ENCODE measurements at regions not wholly inside any gene's neighbourhood (a gene's known extent, or its start where the extent isn't known, plus 50 kb on each side); places are given as distances from the start of the nearest gene placed in this dataset.

DNA sequence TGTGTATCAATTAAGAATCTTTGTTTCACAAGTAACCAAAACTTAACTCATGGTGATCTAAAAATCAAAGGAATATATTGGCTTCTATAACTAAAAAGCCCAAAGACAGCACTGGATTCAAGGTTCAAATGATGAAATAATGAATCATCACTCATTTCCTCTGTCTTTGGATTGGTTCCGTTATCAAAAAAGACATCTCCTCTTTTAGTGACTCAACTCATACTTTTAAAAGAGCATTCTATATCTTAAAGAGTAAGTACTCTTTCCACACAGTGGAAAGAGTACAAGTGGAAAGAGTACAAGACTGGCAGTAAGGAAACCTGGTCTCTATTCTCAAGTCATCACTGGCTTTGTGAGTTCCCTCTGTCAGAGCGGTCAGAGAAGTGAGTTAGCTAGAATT is 141.4 kb upstream of the NMUR2 start:
- no peaks in the 10 kb centered on the region for H3K9me3 ChIP-seq (ENCODE audit: control insufficient read depth, low read length, poor library complexity, severe bottlenecking)
- Mint-ChIP-seq H3K4me3 (no peak overlapping the region), H3K27ac (no peak overlapping the region), H3K4me1 (no peaks in the 10 kb centered on the region), H3K27me3 (peaks cover 28% of the 10 kb centered on the region), H3K36me3 (ENCODE audit: low read depth) (no peaks in the 10 kb centered on the region)
- DNase-seq, result no peak
- ATAC-seq, result no peak

- H3K36me3 Mint-ChIP-seq (ENCODE audit: low read depth), result no peaks in the 10 kb centered on the region
These were observed 142.1 kb upstream of the NMUR2 start for GRCh38 chr5:152547202-152547601.

GRCh38 chr5:152549709-152550108 is 144.6 kb upstream of the NMUR2 start:
- ATAC-seq, result no peak

More at GRCh38 chr5:152547202-152547601, 142.1 kb upstream of the NMUR2 start:
- H3K9me3 ChIP-seq (ENCODE audit: control insufficient read depth, low read length, poor library complexity, severe bottlenecking), result no peaks in the 10 kb centered on the region
- H3K4me3 Mint-ChIP-seq, result no peak overlapping the region
- DNase-seq (no peak), ATAC-seq (no peak)
- no peak overlapping the region for H3K27ac Mint-ChIP-seq
- H3K4me1 Mint-ChIP-seq, result no peaks in the 10 kb centered on the region
- H3K27me3 Mint-ChIP-seq, result peaks cover 25% of the 10 kb centered on the region

DNA sequence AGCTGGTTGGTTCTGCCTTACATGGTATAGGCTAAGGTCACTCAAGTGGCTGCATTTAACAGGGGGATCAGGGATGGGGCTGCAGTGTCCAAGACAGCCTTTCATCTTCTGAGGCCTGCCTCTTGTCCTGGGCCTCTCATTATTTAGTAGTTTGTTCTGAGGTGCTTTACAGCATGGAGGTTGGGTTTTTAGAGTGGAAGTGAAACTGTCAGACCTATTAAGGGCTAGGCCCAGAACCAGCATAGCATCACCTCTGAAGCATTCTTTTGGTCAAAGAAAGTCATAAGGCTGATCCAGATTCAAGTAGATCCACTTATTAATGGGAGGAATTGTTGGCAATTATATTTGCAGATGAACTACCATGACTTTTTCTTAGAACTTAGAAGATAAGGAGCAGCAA is 146.0 kb upstream of the NMUR2 start:
- Mint-ChIP-seq H3K36me3 (ENCODE audit: low read depth) (no peaks in the 10 kb centered on the region), H3K27me3 (peaks cover 4% of the 10 kb centered on the region), H3K27ac (no peak overlapping the region), H3K4me1 (no peaks in the 10 kb centered on the region), H3K4me3 (no peak overlapping the region)
- DNase-seq (no peak), ATAC-seq (no peak)
- H3K9me3 ChIP-seq (ENCODE audit: control insufficient read depth, low read length, poor library complexity, severe bottlenecking), result no peaks in the 10 kb centered on the region

More at GRCh38 chr5:152549709-152550108, 144.6 kb upstream of the NMUR2 start:
- no peaks in the 10 kb centered on the region for H3K9me3 ChIP-seq (ENCODE audit: control insufficient read depth, low read length, poor library complexity, severe bottlenecking)
- H3K27ac Mint-ChIP-seq, result no peak overlapping the region
- H3K36me3 Mint-ChIP-seq (ENCODE audit: low read depth), result no peaks in the 10 kb centered on the region
- no peaks in the 10 kb centered on the region for H3K4me1 Mint-ChIP-seq
- peaks cover 4% of the 10 kb centered on the region for H3K27me3 Mint-ChIP-seq
- H3K4me3 Mint-ChIP-seq, result no peak overlapping the region
- DNase-seq, result no peak

DNA sequence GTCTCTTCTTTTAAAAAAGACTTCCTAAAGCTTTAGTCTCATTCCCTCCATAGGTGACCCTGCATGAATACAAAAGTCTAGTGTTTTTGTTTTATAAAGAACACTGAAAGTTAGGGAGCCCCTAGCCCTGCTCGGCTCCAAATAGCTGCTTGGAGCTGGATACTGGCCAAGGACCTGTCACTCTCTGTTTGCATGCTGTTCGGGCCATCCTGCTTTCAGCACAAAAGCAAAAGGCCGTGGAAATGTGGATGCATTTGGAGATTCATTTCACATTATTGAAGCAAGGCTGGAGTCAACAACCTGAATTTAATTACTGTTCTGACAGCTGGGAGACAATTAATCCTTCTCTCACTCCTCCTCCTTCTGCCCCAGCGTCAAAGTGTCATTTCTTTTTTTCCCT is 151.7 kb upstream of the NMUR2 start:
- no peak for DNase-seq
- H3K27ac Mint-ChIP-seq, result no peak overlapping the region

DNA sequence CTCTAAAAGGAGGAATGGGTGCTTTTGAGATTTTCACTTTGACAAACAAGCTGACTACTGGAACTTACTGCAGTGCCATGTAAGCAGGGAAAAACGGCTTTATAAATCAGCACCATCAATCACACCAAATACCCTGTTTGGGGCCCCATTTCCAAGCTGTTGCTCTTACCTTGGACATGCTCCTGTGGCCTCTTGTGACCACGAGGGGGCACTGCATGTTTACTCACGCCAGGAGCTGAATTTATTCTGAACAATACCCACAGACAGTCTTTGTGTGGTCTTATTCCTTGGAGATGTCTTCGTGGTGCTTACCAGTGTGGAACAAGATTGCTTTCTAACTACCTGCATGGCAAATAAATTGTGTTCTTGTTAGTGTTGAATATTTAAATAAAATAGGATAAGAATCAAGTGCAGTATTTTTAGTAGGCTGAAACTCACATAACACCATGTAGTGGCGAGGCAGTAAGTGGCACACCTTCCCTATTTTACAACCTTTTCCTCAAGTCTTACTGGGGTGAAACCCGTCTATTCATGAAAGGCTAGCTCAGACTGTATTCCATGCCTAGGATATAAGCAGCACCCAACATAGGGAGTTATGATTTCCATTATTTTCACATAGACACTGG is 155.5 kb upstream of the NMUR2 start:
- Mint-ChIP-seq H3K27me3 (no peaks in the 10 kb centered on the region), H3K4me1 (no peaks in the 10 kb centered on the region), H3K27ac (no peak overlapping the region), H3K4me3 (no peak overlapping the region), H3K36me3 (ENCODE audit: low read depth) (no peaks in the 10 kb centered on the region)
- DNase-seq (peak in 1 of 3 donors; percentile 7), ATAC-seq (peak; percentile 49)
- no peaks in the 10 kb centered on the region for H3K9me3 ChIP-seq (ENCODE audit: control insufficient read depth, low read length, poor library complexity, severe bottlenecking)

More for the DNA sequence above, 151.7 kb upstream of the NMUR2 start:
- no peaks in the 10 kb centered on the region for H3K9me3 ChIP-seq (ENCODE audit: control insufficient read depth, low read length, poor library complexity, severe bottlenecking)
- Mint-ChIP-seq H3K27me3 (no peaks in the 10 kb centered on the region), H3K36me3 (ENCODE audit: low read depth) (no peaks in the 10 kb centered on the region), H3K4me1 (no peaks in the 10 kb centered on the region), H3K4me3 (no peak overlapping the region)
- ATAC-seq, result no peak

GRCh38 chr5:152568016-152568415 is 162.9 kb upstream of the NMUR2 start:
- Mint-ChIP-seq H3K36me3 (ENCODE audit: low read depth) (no peaks in the 10 kb centered on the region), H3K27ac (no peak overlapping the region), H3K4me3 (no peak overlapping the region), H3K4me1 (no peaks in the 10 kb centered on the region), H3K27me3 (no peaks in the 10 kb centered on the region)
- H3K9me3 ChIP-seq (ENCODE audit: control insufficient read depth, low read length, poor library complexity, severe bottlenecking), result no peaks in the 10 kb centered on the region
- DNase-seq, result no peak
- no peak for ATAC-seq

DNA sequence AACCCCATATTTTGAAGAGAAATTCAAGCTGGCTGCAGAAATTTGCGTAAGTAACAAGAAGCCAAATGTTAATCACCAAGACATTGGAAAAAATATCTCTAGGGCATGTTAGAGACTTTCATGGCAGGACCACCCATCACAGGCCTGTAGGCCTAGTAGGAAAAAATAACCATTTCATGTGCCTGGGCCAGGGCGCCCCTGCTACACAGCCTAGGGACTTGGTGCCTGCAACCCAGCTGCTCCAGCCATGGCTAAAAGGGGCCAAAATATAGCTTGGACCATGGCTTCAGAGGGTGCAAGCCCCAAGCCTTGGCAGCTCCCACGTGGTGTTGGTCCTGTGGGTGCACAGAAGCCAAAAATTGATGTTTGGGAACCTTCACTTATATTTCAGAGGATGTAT is 167.7 kb upstream of the NMUR2 start:
- no peaks in the 10 kb centered on the region for H3K4me1 Mint-ChIP-seq
- H3K27ac Mint-ChIP-seq, result no peak overlapping the region
- DNase-seq (no peak), ATAC-seq (no peak)
- H3K9me3 ChIP-seq (ENCODE audit: control insufficient read depth, low read length, poor library complexity, severe bottlenecking), result no peaks in the 10 kb centered on the region
- no peak overlapping the region for H3K4me3 Mint-ChIP-seq
- no peaks in the 10 kb centered on the region for H3K27me3 Mint-ChIP-seq
- no peaks in the 10 kb centered on the region for H3K36me3 Mint-ChIP-seq (ENCODE audit: low read depth)

- no peaks in the 10 kb centered on the region for H3K9me3 ChIP-seq (ENCODE audit: control insufficient read depth, low read length, poor library complexity, severe bottlenecking)
- H3K4me1 Mint-ChIP-seq, result no peaks in the 10 kb centered on the region
- H3K27me3 Mint-ChIP-seq, result no peaks in the 10 kb centered on the region
- ATAC-seq (no peak), DNase-seq (no peak)
- H3K4me3 Mint-ChIP-seq, result no peak overlapping the region
- no peaks in the 10 kb centered on the region for H3K36me3 Mint-ChIP-seq (ENCODE audit: low read depth)
- H3K27ac Mint-ChIP-seq, result no peak overlapping the region
These were observed 179.0 kb upstream of the NMUR2 start for GRCh38 chr5:152584103-152584502.

DNA sequence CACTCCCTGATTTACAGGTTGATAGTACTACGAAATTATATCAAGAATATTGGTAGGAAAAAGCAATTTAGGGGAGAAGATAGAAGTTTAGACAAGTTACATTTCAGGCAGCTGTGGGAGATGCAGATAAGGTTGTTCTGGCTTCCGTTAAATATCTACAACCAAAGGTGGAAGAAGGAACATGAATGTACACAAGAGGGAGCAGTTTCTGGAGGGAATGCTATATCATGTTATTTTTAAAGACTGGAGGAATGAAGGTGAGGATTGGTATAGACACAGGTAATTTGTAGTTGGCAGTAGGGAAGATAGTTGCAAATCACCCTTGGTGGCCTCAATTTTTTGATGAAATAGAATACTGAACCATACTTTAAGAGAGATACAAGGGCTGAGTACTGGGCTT is 187.3 kb upstream of the NMUR2 start:
- Mint-ChIP-seq H3K4me3 (no peak overlapping the region), H3K36me3 (ENCODE audit: low read depth) (no peaks in the 10 kb centered on the region), H3K27me3 (peaks cover 8% of the 10 kb centered on the region), H3K27ac (no peak overlapping the region), H3K4me1 (no peaks in the 10 kb centered on the region)
- H3K9me3 ChIP-seq (ENCODE audit: control insufficient read depth, low read length, poor library complexity, severe bottlenecking), result no peaks in the 10 kb centered on the region
- ATAC-seq (no peak), DNase-seq (no peak)

DNA sequence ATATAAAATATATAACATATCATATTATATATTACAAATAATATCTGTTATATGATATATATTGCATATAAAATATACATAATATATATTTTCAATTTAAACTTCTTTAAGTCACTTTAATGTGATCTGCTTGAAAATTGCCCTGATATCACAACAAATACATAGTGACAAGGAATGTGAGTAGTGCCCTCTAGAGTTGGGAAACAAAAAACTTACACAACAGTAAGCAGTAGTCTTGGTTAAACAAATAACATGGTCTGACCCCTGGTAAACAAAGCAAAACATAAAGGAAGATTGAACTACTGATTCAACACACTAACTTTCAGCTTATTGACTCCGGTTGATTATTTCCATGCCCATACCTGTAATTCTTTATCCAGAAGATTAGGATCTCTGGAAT is 188.3 kb upstream of the NMUR2 start:
- Mint-ChIP-seq H3K4me3 (no peak overlapping the region), H3K36me3 (ENCODE audit: low read depth) (no peaks in the 10 kb centered on the region), H3K4me1 (no peaks in the 10 kb centered on the region), H3K27me3 (peaks cover 8% of the 10 kb centered on the region), H3K27ac (no peak overlapping the region)
- ATAC-seq (no peak), DNase-seq (no peak)
- no peaks in the 10 kb centered on the region for H3K9me3 ChIP-seq (ENCODE audit: control insufficient read depth, low read length, poor library complexity, severe bottlenecking)

GRCh38 chr5:152595405-152595804 is 190.3 kb upstream of the NMUR2 start:
- DNase-seq, result no peak
- ATAC-seq, result no peak
- no peaks in the 10 kb centered on the region for H3K4me1 Mint-ChIP-seq
- H3K9me3 ChIP-seq (ENCODE audit: control insufficient read depth, low read length, poor library complexity, severe bottlenecking), result no peaks in the 10 kb centered on the region
- no peak overlapping the region for H3K4me3 Mint-ChIP-seq
- H3K27ac Mint-ChIP-seq, result no peak overlapping the region
- peaks cover 8% of the 10 kb centered on the region for H3K27me3 Mint-ChIP-seq
- no peaks in the 10 kb centered on the region for H3K36me3 Mint-ChIP-seq (ENCODE audit: low read depth)

DNA sequence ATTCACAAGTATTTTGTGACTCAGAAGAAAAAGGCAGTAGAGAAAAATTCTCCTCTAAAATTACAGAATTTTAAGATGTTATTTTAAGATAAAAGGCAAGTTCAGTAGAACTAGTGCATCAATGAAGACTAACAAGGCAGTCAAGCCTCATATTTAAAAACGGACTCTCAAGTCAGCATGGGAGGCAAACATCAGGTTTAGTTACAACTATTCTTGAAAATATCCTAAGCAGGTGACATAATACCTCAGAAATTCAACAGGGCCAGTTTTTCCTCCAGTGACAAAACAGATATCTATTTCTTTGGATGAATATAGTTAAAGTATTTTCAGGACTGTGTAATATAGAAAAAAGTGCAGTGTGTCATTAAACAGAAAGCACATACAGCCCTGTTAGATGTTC is 194.0 kb upstream of the NMUR2 start:
- Mint-ChIP-seq H3K27me3 (peaks cover 8% of the 10 kb centered on the region), H3K36me3 (ENCODE audit: low read depth) (no peaks in the 10 kb centered on the region), H3K4me1 (no peaks in the 10 kb centered on the region), H3K4me3 (no peak overlapping the region), H3K27ac (no peak overlapping the region)
- no peaks in the 10 kb centered on the region for H3K9me3 ChIP-seq (ENCODE audit: control insufficient read depth, low read length, poor library complexity, severe bottlenecking)
- DNase-seq (no peak), ATAC-seq (no peak)

DNA sequence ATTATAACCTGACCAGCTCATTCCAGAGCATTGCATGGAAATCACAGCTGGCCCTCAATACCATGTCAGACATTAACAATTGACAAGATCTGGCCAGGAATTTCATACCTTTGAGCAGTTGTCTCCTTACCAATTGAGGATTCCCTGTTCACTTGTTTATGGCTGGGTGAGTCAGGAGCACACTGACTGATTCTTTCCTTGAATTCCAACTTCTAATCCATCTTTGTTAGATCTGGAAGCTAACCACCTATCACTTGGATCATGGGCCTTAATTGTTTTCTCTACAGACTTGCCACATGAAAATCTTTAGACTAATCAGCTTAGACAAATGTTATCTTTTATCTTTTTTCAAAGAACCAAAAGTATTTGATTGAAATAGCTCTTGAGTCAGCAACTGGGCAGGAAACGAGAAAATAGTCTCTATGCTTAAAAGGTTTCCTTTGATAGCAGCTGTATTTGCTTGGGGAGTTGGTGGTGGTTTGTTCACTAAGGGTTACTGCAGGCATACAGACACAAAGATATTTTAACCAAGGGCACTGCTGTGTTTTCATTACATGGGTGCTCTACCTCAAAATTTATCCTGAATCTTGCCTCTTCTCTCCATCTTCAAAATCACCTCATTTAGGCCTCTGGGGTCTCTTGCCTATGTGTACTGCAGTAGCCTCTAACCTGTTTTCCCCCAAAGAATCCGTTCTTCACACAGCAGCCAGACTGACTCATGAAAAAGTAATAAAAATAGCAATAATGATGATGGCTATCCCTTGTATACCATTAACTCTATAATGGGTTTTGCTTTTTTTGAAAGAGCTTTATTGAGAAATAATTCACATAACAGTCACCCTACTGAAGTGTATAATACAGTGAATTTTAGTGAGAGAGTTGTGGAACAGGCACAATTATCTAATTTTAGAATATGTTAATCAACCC is 197.0 kb upstream of the NMUR2 start:
- ATAC-seq, result no peak
- DNase-seq, result no peak
- no peaks in the 10 kb centered on the region for H3K27me3 Mint-ChIP-seq
- no peak overlapping the region for H3K4me3 Mint-ChIP-seq
- no peak overlapping the region for H3K27ac Mint-ChIP-seq
- H3K4me1 Mint-ChIP-seq, result no peaks in the 10 kb centered on the region
- no peaks in the 10 kb centered on the region for H3K36me3 Mint-ChIP-seq (ENCODE audit: low read depth)
- H3K9me3 ChIP-seq (ENCODE audit: control insufficient read depth, low read length, poor library complexity, severe bottlenecking), result no peaks in the 10 kb centered on the region

Data from T-helper 17 cell (primary cell).